Neural progenitor cell (in vitro differentiated cells): ENCODE measurements at regions not wholly inside any gene's neighbourhood (a gene's known extent, or its start where the extent isn't known, plus 50 kb on each side); places are given as distances from the start of the nearest gene placed in this dataset.

Source experiments
- EZH2 ChIP-seq: fragments of 200-600 bp; sonication (generic); IDR thresholded peaks from 2 replicates; pipeline ENCODE4 v1.6.1; 2017; ENCODE audit warnings: antibody characterized with exemption, mild to moderate bottlenecking, moderate library complexity
- EZH2phosphoT487 ChIP-seq: fragments of 200-600 bp; sonication (generic); IDR thresholded peaks from 2 replicates; pipeline ENCODE4 v1.6.1; 2017; ENCODE audit warnings: antibody characterized with exemption
- TF ChIP-seq, protein P1 (sequence below): fragments of 200-600 bp; sonication (generic); IDR thresholded peaks from 2 replicates; pipeline ENCODE4 v1.5.1; 2017; ENCODE audit warnings: antibody characterized with exemption, mild to moderate bottlenecking

GRCh38 chr9:107548298-107549142 is 59.0 kb upstream of the KLF4 start:
- TF ChIP-seq, protein P1, sequence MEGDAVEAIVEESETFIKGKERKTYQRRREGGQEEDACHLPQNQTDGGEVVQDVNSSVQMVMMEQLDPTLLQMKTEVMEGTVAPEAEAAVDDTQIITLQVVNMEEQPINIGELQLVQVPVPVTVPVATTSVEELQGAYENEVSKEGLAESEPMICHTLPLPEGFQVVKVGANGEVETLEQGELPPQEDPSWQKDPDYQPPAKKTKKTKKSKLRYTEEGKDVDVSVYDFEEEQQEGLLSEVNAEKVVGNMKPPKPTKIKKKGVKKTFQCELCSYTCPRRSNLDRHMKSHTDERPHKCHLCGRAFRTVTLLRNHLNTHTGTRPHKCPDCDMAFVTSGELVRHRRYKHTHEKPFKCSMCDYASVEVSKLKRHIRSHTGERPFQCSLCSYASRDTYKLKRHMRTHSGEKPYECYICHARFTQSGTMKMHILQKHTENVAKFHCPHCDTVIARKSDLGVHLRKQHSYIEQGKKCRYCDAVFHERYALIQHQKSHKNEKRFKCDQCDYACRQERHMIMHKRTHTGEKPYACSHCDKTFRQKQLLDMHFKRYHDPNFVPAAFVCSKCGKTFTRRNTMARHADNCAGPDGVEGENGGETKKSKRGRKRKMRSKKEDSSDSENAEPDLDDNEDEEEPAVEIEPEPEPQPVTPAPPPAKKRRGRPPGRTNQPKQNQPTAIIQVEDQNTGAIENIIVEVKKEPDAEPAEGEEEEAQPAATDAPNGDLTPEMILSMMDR = no peak
- TF ChIP-seq EZH2 (no peak), EZH2phosphoT487 (no peak)
